SK-N-SH (cell line): ENCODE measurements at regions not wholly inside any gene's neighbourhood (a gene's known extent, or its start where the extent isn't known, plus 50 kb on each side); places are given as distances from the start of the nearest gene placed in this dataset.

Experiments used
- EP300 ChIP-seq, 2 experiments: IDR thresholded peaks; 2 replicates each; pipeline versions ENCODE4 v1.4.0 to v1.6.1; 2012; ENCODE audit warnings: borderline replicate concordance in 1 of 2, low read depth in 1 of 2, low read length in 1 of 2
- GABPA ChIP-seq: IDR thresholded peaks from 2 replicates; pipeline ENCODE4 v1.4.0; 2012; ENCODE audit warnings: low read depth, mild to moderate bottlenecking
- TF ChIP-seq, protein P1 (sequence below): fragments of 200-600 bp; sonication (generic); IDR thresholded peaks from 2 replicates; pipeline ENCODE4 v1.6.1; 2017; ENCODE audit warnings: antibody characterized with exemption, mild to moderate bottlenecking, moderate library complexity
- TF ChIP-seq, protein P2 (sequence below): IDR thresholded peaks from 2 replicates; pipeline ENCODE4 v1.6.1; 2012; ENCODE audit warnings: mild to moderate bottlenecking, low read depth, low read length, moderate library complexity

DNA sequence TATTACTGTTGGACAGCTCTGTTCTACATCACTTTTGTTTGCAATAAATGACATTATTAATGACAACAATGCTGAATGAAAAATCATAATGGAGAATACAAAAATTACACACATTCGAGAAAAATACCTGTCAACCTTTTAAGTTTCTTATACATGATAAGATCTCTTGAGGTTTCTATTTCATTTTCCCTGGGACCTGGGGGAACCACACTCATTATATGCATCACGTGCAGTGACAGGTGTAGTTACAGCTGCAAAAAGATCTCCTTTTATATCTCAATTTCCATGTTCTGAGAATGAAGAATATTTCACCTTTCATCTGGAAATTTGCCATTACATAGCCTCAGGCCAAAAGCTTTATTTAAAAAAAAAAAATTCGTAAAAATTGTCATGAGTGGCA lies 1347.0 kb upstream of the AGA start:
- TF ChIP-seq, protein P1, sequence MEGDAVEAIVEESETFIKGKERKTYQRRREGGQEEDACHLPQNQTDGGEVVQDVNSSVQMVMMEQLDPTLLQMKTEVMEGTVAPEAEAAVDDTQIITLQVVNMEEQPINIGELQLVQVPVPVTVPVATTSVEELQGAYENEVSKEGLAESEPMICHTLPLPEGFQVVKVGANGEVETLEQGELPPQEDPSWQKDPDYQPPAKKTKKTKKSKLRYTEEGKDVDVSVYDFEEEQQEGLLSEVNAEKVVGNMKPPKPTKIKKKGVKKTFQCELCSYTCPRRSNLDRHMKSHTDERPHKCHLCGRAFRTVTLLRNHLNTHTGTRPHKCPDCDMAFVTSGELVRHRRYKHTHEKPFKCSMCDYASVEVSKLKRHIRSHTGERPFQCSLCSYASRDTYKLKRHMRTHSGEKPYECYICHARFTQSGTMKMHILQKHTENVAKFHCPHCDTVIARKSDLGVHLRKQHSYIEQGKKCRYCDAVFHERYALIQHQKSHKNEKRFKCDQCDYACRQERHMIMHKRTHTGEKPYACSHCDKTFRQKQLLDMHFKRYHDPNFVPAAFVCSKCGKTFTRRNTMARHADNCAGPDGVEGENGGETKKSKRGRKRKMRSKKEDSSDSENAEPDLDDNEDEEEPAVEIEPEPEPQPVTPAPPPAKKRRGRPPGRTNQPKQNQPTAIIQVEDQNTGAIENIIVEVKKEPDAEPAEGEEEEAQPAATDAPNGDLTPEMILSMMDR, result no peak
- TF ChIP-seq, protein P2, sequence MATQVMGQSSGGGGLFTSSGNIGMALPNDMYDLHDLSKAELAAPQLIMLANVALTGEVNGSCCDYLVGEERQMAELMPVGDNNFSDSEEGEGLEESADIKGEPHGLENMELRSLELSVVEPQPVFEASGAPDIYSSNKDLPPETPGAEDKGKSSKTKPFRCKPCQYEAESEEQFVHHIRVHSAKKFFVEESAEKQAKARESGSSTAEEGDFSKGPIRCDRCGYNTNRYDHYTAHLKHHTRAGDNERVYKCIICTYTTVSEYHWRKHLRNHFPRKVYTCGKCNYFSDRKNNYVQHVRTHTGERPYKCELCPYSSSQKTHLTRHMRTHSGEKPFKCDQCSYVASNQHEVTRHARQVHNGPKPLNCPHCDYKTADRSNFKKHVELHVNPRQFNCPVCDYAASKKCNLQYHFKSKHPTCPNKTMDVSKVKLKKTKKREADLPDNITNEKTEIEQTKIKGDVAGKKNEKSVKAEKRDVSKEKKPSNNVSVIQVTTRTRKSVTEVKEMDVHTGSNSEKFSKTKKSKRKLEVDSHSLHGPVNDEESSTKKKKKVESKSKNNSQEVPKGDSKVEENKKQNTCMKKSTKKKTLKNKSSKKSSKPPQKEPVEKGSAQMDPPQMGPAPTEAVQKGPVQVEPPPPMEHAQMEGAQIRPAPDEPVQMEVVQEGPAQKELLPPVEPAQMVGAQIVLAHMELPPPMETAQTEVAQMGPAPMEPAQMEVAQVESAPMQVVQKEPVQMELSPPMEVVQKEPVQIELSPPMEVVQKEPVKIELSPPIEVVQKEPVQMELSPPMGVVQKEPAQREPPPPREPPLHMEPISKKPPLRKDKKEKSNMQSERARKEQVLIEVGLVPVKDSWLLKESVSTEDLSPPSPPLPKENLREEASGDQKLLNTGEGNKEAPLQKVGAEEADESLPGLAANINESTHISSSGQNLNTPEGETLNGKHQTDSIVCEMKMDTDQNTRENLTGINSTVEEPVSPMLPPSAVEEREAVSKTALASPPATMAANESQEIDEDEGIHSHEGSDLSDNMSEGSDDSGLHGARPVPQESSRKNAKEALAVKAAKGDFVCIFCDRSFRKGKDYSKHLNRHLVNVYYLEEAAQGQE, result no peak
- TF ChIP-seq GABPA, result no peak
- no peak for TF ChIP-seq EP300 (IDR thresholded peaks at IDR 0.05; ENCODE audit: borderline replicate concordance in 1 of 2, low read depth in 1 of 2, low read length in 1 of 2)
